WTC11 (cell line): ENCODE measurements at regions not wholly inside any gene's neighbourhood (a gene's known extent, or its start where the extent isn't known, plus 50 kb on each side); places are given as distances from the start of the nearest gene placed in this dataset.

Source experiments
- ATAC-seq: fragments of 200-7000 bp; cut with Tn5 transposase; 2 replicates; pipeline ENCODE4 v1.10.0; 2021; ENCODE audit warnings: mild to moderate bottlenecking, moderate library complexity
- CTCF ChIA-PET: fragments of 300-600 bp; sonication (Branson Sonifier 250); formaldehyde crosslinking; loops from one replicate; lab custom pipeline; 2021; ENCODE audit warnings: antibody characterized with exemption; lab: Charles Lee
- POLR2A ChIA-PET: fragments of 350-600 bp; sonication (Branson Sonifier 250); formaldehyde crosslinking; loops from one replicate; lab custom pipeline; 2021; ENCODE audit warnings: antibody characterized with exemption; lab: Charles Lee
- DNase-seq: peaks from one replicate; pipeline ENCODE4 v3.0.0; 2021; ENCODE audit warnings: low spot score
- H3K27ac Mint-ChIP-seq: 2 replicates; pipeline ENCODE4 v1.8.0; 2021; ENCODE audit warnings: mixed read lengths
- H3K27me3 Mint-ChIP-seq: 2 replicates; pipeline ENCODE4 v1.8.0; 2021; ENCODE audit warnings: low read depth, mild to moderate bottlenecking, moderate library complexity, mixed read lengths
- H3K36me3 Mint-ChIP-seq: 2 replicates; pipeline ENCODE4 v1.8.0; 2021; ENCODE audit warnings: mixed read lengths
- H3K4me1 Mint-ChIP-seq: 2 replicates; pipeline ENCODE4 v1.8.0; 2022; ENCODE audit warnings: mixed read lengths
- H3K4me3 Mint-ChIP-seq: 2 replicates; pipeline ENCODE4 v1.8.0; 2021; ENCODE audit warnings: mild to moderate bottlenecking, moderate library complexity, mixed read lengths
- H3K9me3 Mint-ChIP-seq: 2 replicates; pipeline ENCODE4 v1.8.0; 2021; ENCODE audit warnings: mixed read lengths
- CREM ChIP-seq: sonication (generic); formaldehyde crosslinking; IDR thresholded peaks from 2 replicates; pipeline ENCODE4 v1.8.1; 2022; ENCODE audit warnings: mild to moderate bottlenecking, missing genetic modification reagents, moderate library complexity
- FOXJ3 ChIP-seq: sonication (generic); formaldehyde crosslinking; IDR thresholded peaks from 2 replicates; pipeline ENCODE4 v1.9.0; 2021; ENCODE audit warnings: missing genetic modification reagents, mild to moderate bottlenecking, borderline replicate concordance
- GRHL2 ChIP-seq: fragments of 250-450 bp; sonication (Bioruptor Pico); IDR thresholded peaks from 2 replicates; pipeline ENCODE4 v1.8.0; 2022; ENCODE audit warnings: mild to moderate bottlenecking, moderate library complexity; ENCODE audit not compliant: insufficient replicate concordance, severe bottlenecking
- HMGXB4 ChIP-seq: sonication (generic); formaldehyde crosslinking; IDR thresholded peaks from 2 replicates; pipeline ENCODE4 v1.8.1; 2023; ENCODE audit warnings: mild to moderate bottlenecking, moderate library complexity, missing genetic modification reagents
- IRF2 ChIP-seq: sonication (generic); formaldehyde crosslinking; IDR thresholded peaks from 2 replicates; pipeline ENCODE4 v1.8.0; 2022; ENCODE audit warnings: low read depth, missing genetic modification reagents, borderline replicate concordance
- KAT7 ChIP-seq: sonication (generic); formaldehyde crosslinking; IDR thresholded peaks from 2 replicates; pipeline ENCODE4 v1.8.1; 2023; ENCODE audit warnings: missing genetic modification reagents, mild to moderate bottlenecking, borderline replicate concordance
- MYBL2 ChIP-seq: sonication (generic); formaldehyde crosslinking; IDR thresholded peaks from 2 replicates; pipeline ENCODE4 v1.8.1; 2023; ENCODE audit warnings: mild to moderate bottlenecking, moderate library complexity, missing genetic modification reagents
- NFE2L1 ChIP-seq: sonication (generic); formaldehyde crosslinking; IDR thresholded peaks from 2 replicates; pipeline ENCODE4 v1.8.1; 2023; ENCODE audit warnings: missing genetic modification reagents
- TCF7 ChIP-seq: sonication (generic); formaldehyde crosslinking; IDR thresholded peaks from 2 replicates; pipeline ENCODE4 v1.8.0; 2022; ENCODE audit warnings: mild to moderate bottlenecking, low read depth, missing genetic modification reagents, moderate library complexity
- TP53 ChIP-seq: sonication (generic); formaldehyde crosslinking; IDR thresholded peaks from 2 replicates; pipeline ENCODE4 v1.8.1; 2023; ENCODE audit warnings: mild to moderate bottlenecking, missing genetic modification reagents
- ZBTB43 ChIP-seq: sonication (generic); formaldehyde crosslinking; IDR thresholded peaks from 2 replicates; pipeline ENCODE4 v1.8.1; 2023; ENCODE audit warnings: mild to moderate bottlenecking, missing genetic modification reagents
- ZNF396 ChIP-seq: fragments of 250-450 bp; sonication (Bioruptor Pico); IDR thresholded peaks from 2 replicates; pipeline ENCODE4 v1.8.0; 2021; ENCODE audit warnings: mild to moderate bottlenecking, moderate library complexity, borderline replicate concordance
- ZNF512 ChIP-seq: sonication (generic); formaldehyde crosslinking; IDR thresholded peaks from 2 replicates; pipeline ENCODE4 v1.8.1; 2022; ENCODE audit warnings: missing genetic modification reagents, borderline replicate concordance
- TF ChIP-seq, protein P1 (sequence below): sonication (generic); formaldehyde crosslinking; IDR thresholded peaks from 2 replicates; pipeline ENCODE4 v1.8.0; 2022; ENCODE audit warnings: mild to moderate bottlenecking, missing genetic modification reagents
- TF ChIP-seq, protein P2 (sequence below): fragments of 250-450 bp; sonication (Bioruptor Pico); IDR thresholded peaks from 2 replicates; pipeline ENCODE4 v1.9.0; 2021; ENCODE audit warnings: mild to moderate bottlenecking, borderline replicate concordance

DNA sequence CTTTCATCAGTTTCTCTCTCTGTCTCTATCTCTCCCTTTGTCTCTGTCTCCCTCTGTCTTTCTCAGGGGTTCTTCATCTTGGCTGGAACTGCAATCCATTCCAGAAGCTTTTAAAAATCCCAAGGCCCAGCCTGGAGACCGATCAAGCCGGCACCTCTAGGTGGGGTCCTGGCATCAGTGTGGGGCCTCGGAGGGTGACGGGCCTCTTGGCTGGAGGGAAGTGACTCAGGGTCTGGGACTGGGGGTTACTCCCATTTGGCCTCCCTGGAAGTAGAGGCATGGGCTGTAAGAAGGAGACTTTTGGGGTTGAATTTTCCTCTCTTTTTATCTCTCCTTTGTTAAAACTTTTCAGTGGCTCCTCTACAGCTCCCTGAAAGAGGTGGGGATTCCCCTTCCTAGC lies 52.8 kb upstream of the OTOF start:
- no peak for ATAC-seq
- POLR2A ChIA-PET: no interaction called here
- TF ChIP-seq GRHL2 (CRISPR knock-in tag): no peak
- TF ChIP-seq CREM: no peak
- TF ChIP-seq TP53 (CRISPR knock-in tag): no peak
- TF ChIP-seq FOXJ3 (CRISPR knock-in tag): no peak
- TF ChIP-seq KAT7: no peak
- TF ChIP-seq MYBL2 (CRISPR knock-in tag): no peak
- TF ChIP-seq TCF7 (CRISPR knock-in tag): no peak
- no peak for TF ChIP-seq ZBTB43 (CRISPR knock-in tag)
- TF ChIP-seq, all 79 proteins: peak for 0
- Mint-ChIP-seq H3K36me3 (no peaks in the 10 kb centered on the region), H3K27me3 (no peaks in the 10 kb centered on the region; the same call in 1 of the 2 replicates), H3K27ac (no peak overlapping the region), H3K4me1 (no peaks in the 10 kb centered on the region), H3K9me3 (no peaks in the 10 kb centered on the region), H3K4me3 (no peak overlapping the region)
- CTCF ChIA-PET: interaction anchor here (3.2 kb wide), 1 partner anchor 10 kb away, joined by 10 read pairs; no protein-coding TSS in a partner anchor
- no peak for DNase-seq

DNA sequence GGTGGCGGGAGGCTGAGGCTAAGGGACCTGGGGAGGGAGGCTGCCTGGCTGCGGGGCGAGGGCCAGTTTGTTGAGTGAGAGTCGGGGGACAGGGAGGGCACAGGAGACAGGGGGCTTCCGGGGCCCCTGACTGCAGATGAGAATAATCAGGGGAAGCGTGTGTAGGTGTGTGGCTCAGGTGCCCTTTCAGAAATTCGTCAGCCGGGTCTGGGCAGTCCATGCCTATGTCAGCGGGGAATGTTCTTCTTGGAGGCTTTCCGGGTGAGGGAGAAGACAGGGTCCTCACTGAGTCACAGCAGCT lies 52.3 kb upstream of the OTOF start:
- H3K36me3 Mint-ChIP-seq: no peaks in the 10 kb centered on the region
- H3K4me3 Mint-ChIP-seq: no peak overlapping the region
- no peak for ATAC-seq
- H3K9me3 Mint-ChIP-seq: no peaks in the 10 kb centered on the region
- POLR2A ChIA-PET: no interaction called here
- no peaks in the 10 kb centered on the region; the same call in 1 of the 2 replicates for H3K27me3 Mint-ChIP-seq
- DNase-seq: no peak
- H3K4me1 Mint-ChIP-seq: no peaks in the 10 kb centered on the region
- CTCF ChIA-PET: interaction anchor here (3.2 kb wide), 1 partner anchor 10 kb away, joined by 10 read pairs; no protein-coding TSS in a partner anchor
- TF ChIP-seq, protein P1, sequence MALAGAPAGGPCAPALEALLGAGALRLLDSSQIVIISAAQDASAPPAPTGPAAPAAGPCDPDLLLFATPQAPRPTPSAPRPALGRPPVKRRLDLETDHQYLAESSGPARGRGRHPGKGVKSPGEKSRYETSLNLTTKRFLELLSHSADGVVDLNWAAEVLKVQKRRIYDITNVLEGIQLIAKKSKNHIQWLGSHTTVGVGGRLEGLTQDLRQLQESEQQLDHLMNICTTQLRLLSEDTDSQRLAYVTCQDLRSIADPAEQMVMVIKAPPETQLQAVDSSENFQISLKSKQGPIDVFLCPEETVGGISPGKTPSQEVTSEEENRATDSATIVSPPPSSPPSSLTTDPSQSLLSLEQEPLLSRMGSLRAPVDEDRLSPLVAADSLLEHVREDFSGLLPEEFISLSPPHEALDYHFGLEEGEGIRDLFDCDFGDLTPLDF (CRISPR knock-in tag): no peak
- TF ChIP-seq IRF2 (CRISPR knock-in tag): no peak
- no peak overlapping the region for H3K27ac Mint-ChIP-seq

DNA sequence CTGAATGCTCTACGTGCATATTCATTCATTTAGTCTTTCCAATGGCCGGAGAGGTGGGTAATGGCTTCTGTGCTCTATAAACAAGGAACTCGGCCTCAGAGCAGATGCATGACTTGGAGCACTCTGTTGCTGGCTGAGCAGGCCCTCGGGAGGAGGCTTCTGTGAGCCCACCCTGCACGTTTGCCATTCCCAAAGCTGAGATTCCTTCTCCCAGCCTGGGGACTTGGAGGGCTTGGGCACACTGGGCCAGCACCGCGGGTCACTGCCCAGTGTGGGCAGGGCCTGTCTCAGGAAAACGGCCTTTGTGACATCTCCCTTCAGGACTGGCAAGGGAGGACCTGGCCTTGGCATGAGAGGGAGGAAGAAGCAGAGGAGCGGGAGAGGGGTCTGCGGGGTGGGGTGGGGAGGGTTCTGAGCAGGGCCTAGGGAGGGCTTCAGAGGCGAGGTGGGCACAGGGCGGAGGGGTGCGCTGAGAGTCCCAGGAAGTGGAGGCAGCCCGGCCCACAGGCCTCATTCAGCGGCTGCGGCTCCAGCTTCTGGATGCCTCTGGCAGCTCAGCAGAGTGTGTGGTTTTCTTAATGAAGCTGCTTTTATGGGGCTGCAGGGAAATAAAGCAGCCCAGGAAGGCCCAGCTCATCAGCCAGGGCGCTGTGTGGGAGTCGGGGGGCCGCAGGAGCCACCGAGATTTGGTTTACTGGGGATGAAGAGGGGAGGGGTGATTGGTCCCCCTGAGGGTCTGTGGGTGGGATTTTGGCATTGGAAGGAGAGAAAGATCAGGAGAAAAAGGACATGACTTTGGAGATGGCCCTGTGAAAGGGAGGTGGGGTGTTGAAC lies 51.7 kb upstream of the OTOF start:
- H3K27me3 Mint-ChIP-seq: no peaks in the 10 kb centered on the region; the same call in 1 of the 2 replicates
- no peaks in the 10 kb centered on the region for H3K9me3 Mint-ChIP-seq
- H3K4me3 Mint-ChIP-seq: no peak overlapping the region
- no peak for ATAC-seq
- TF ChIP-seq ZNF396 (CRISPR knock-in tag) (no peak), ZNF512 (no peak), NFE2L1 (CRISPR knock-in tag) (no peak), CREM (no peak), HMGXB4 (CRISPR knock-in tag) (no peak)
- TF ChIP-seq, protein P2, sequence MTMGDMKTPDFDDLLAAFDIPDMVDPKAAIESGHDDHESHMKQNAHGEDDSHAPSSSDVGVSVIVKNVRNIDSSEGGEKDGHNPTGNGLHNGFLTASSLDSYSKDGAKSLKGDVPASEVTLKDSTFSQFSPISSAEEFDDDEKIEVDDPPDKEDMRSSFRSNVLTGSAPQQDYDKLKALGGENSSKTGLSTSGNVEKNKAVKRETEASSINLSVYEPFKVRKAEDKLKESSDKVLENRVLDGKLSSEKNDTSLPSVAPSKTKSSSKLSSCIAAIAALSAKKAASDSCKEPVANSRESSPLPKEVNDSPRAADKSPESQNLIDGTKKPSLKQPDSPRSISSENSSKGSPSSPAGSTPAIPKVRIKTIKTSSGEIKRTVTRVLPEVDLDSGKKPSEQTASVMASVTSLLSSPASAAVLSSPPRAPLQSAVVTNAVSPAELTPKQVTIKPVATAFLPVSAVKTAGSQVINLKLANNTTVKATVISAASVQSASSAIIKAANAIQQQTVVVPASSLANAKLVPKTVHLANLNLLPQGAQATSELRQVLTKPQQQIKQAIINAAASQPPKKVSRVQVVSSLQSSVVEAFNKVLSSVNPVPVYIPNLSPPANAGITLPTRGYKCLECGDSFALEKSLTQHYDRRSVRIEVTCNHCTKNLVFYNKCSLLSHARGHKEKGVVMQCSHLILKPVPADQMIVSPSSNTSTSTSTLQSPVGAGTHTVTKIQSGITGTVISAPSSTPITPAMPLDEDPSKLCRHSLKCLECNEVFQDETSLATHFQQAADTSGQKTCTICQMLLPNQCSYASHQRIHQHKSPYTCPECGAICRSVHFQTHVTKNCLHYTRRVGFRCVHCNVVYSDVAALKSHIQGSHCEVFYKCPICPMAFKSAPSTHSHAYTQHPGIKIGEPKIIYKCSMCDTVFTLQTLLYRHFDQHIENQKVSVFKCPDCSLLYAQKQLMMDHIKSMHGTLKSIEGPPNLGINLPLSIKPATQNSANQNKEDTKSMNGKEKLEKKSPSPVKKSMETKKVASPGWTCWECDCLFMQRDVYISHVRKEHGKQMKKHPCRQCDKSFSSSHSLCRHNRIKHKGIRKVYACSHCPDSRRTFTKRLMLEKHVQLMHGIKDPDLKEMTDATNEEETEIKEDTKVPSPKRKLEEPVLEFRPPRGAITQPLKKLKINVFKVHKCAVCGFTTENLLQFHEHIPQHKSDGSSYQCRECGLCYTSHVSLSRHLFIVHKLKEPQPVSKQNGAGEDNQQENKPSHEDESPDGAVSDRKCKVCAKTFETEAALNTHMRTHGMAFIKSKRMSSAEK (CRISPR knock-in tag): no peak
- TF ChIP-seq, all 79 proteins: peak for 0
- POLR2A ChIA-PET: no interaction called here
- CTCF ChIA-PET: interaction anchor here (3.2 kb wide), 1 partner anchor 9 kb away, joined by 10 read pairs; no protein-coding TSS in a partner anchor
- Mint-ChIP-seq H3K4me1 (no peaks in the 10 kb centered on the region), H3K27ac (no peak overlapping the region), H3K36me3 (no peaks in the 10 kb centered on the region)
- no peak for DNase-seq
